ENCODE measurements at regions not wholly inside any gene's neighbourhood (a gene's known extent, or its start where the extent isn't known, plus 50 kb on each side); places are given as distances from the start of the nearest gene placed in this dataset.

DNA sequence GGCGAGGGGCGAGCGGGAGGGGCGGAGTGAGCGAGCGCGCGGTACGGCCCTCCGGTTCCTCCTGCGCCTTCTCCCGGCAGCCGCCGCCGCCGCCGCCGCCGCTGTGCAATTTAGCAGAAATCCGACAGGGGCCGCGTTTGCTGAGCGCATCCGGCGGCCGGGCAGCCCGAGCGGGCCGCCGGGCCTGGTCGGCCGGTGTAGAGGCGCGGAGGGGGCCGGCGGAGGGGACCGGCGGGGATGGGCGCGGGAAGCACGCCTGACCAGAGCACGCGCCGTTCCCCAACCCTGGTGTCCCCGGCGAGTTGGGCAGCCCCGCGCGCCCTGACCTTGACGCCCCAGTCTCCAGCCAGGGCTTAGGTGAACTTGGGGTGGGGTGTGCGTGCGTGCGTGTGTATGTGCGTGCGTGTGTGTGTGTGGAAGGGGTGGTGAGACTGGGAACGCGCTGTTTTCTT is 144.5 kb upstream of the ZNF536 start:
- TF ChIP-seq, protein P1, sequence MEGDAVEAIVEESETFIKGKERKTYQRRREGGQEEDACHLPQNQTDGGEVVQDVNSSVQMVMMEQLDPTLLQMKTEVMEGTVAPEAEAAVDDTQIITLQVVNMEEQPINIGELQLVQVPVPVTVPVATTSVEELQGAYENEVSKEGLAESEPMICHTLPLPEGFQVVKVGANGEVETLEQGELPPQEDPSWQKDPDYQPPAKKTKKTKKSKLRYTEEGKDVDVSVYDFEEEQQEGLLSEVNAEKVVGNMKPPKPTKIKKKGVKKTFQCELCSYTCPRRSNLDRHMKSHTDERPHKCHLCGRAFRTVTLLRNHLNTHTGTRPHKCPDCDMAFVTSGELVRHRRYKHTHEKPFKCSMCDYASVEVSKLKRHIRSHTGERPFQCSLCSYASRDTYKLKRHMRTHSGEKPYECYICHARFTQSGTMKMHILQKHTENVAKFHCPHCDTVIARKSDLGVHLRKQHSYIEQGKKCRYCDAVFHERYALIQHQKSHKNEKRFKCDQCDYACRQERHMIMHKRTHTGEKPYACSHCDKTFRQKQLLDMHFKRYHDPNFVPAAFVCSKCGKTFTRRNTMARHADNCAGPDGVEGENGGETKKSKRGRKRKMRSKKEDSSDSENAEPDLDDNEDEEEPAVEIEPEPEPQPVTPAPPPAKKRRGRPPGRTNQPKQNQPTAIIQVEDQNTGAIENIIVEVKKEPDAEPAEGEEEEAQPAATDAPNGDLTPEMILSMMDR (conservative IDR thresholded peaks at IDR 0.05; ENCODE audit: low read depth, low read length) = peak; percentile 58
- TF ChIP-seq EZH2 (IDR thresholded peaks at IDR 0.05; ENCODE audit: borderline replicate concordance, low read depth, low read length, poor library complexity, severe bottlenecking) = no peak
